ENCODE measurements at regions not wholly inside any gene's neighbourhood (a gene's known extent, or its start where the extent isn't known, plus 50 kb on each side); places are given as distances from the start of the nearest gene placed in this dataset.

DNA sequence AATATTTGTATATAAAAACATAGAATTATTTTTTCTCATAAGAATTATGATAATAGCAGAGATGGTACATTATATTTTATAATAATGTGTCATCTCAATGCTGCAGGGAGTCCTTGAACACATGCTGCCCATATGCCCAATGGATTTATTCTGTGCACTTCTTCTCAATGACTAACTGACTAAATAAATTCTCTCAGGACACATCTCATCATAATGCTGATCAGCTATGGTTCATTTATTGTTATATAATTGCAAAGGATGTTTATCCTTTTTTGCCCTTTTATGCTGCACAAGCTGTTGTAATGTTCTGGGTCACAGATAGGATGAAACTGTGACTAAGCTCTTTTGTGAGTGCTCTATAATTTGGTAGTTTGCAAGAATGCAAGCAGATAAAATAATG is 1273.3 kb upstream of the ATXN8OS start:
- in situ Hi-C loops (cut with MboI): no loop called here
- H3K27me3 ChIP-seq (replicated peaks; ENCODE audit: insufficient read depth): no peaks in the 10 kb centered on the region
- no peaks in the 10 kb centered on the region for H3K9me2 ChIP-seq (ENCODE audit: insufficient read depth)
- no peaks in the 10 kb centered on the region for H3K4me1 ChIP-seq (ENCODE audit: insufficient read depth)
- H3K27ac ChIP-seq: no peak overlapping the region
- H3K4me3 ChIP-seq: no peak overlapping the region
- no peaks in the 10 kb centered on the region for H4K20me1 ChIP-seq (ENCODE audit: insufficient read depth)
- H2AFZ ChIP-seq: no peak overlapping the region
- no peak for DNase-seq
- no peak for TF ChIP-seq EZH2phosphoT487 (IDR thresholded peaks at IDR 0.05; ENCODE audit: insufficient read depth, low read depth)
- no peak for TF ChIP-seq EZH2 (IDR thresholded peaks at IDR 0.05; ENCODE audit: insufficient read depth, poor library complexity, severe bottlenecking)
- no peaks in the 10 kb centered on the region for H3F3A ChIP-seq (ENCODE audit: insufficient read depth)
- H3K9ac ChIP-seq: no peak overlapping the region
- no peaks in the 10 kb centered on the region for H3K9me3 ChIP-seq (ENCODE audit: low read depth)
- H3K4me2 ChIP-seq (ENCODE audit: unreplicated experiment): no peak overlapping the region
- no peaks in the 10 kb centered on the region for H3K79me2 ChIP-seq (ENCODE audit: insufficient read depth)
- no peaks in the 10 kb centered on the region for H3K36me3 ChIP-seq (ENCODE audit: low read depth)

DNA sequence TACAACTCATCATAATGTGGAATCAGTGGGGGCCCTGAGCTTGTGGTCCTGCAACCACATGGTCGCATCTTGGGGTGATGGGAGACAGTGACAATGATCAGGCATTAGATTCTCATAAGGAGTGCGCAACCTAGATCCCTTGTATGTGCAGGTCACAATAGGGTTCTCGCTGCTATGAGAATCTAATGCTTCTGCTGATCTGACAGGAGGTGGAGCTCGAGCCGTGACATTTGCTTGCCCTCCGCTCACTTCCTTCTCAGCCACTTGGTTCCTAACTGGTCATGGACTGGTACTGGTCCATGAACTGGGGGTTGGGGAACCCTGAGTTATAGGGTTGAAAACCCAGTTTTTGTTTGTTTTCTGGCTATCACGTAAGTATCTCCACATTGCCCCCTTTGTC is 1290.9 kb upstream of the ATXN8OS start:
- Histone ChIP-seq H3K9ac (no peak overlapping the region), H3K4me3 (no peak overlapping the region)
- WGBS, 2 experiments (ENCODE audit: low coverage in 1 of 2, low lambda C conversion rate in 2 of 2, missing lambda C conversion rate in 2 of 2): 35 to 44% methylated on average over 7 of the region's 7 CpGs

DNA sequence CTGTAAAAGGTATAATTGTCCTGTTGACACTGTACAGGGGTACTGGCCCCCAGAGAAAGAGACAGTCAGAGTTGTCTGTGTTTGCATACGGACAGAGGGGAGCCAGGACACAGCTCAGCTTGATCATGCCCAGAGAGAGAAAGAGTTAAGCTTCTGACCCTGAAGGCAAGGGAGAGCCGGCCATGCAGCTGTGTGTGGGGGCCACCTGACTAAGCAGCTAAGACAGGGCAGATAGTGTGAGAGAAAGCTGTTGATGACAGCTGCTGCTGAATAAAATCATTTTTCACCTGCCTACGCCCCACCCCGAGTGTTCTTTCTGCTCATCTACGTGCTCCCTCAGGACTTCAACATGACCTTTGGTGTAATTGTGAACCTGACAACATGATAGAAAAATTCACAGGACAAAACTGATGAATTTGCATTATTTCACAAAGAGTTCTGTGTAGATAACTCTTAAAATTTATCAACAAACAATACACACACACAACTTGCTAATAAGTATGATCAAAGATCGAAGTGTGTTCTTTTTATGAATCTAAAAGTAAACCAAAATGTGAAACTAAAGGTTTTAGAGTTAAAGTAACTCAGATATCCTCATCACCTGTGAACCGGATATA is 1294.3 kb upstream of the ATXN8OS start:
- H3K9ac ChIP-seq: no peak overlapping the region
- H4K20me1 ChIP-seq (ENCODE audit: insufficient read depth): no peaks in the 10 kb centered on the region
- 5% methylated on average over 7 of the region's 7 CpGs for WGBS, 2 experiments (ENCODE audit: low coverage in 1 of 2, low lambda C conversion rate in 2 of 2, missing lambda C conversion rate in 2 of 2)
- H3K27me3 ChIP-seq (replicated peaks; ENCODE audit: insufficient read depth): no peaks in the 10 kb centered on the region
- H3F3A ChIP-seq (ENCODE audit: insufficient read depth): no peaks in the 10 kb centered on the region
- no peak overlapping the region for H3K27ac ChIP-seq
- no peaks in the 10 kb centered on the region for H3K4me1 ChIP-seq (ENCODE audit: insufficient read depth)
- no peak overlapping the region for H3K4me2 ChIP-seq (ENCODE audit: unreplicated experiment)
- no peaks in the 10 kb centered on the region for H3K36me3 ChIP-seq (ENCODE audit: low read depth)
- no peaks in the 10 kb centered on the region for H3K9me3 ChIP-seq (ENCODE audit: low read depth)
- no peak overlapping the region for H2AFZ ChIP-seq
- in situ Hi-C loops (cut with MboI): no loop called here
- H3K9me2 ChIP-seq (ENCODE audit: insufficient read depth): no peaks in the 10 kb centered on the region
- TF ChIP-seq EZH2 (IDR thresholded peaks at IDR 0.05; ENCODE audit: insufficient read depth, poor library complexity, severe bottlenecking) (no peak), EZH2phosphoT487 (IDR thresholded peaks at IDR 0.05; ENCODE audit: insufficient read depth, low read depth) (no peak)
- H3K79me2 ChIP-seq (ENCODE audit: insufficient read depth): no peaks in the 10 kb centered on the region
- no peak for DNase-seq
- H3K4me3 ChIP-seq: no peak overlapping the region

More for the DNA sequence above, 1290.9 kb upstream of the ATXN8OS start:
- TF ChIP-seq EZH2phosphoT487 (IDR thresholded peaks at IDR 0.05; ENCODE audit: insufficient read depth, low read depth) (no peak), EZH2 (IDR thresholded peaks at IDR 0.05; ENCODE audit: insufficient read depth, poor library complexity, severe bottlenecking) (no peak)
- H3F3A ChIP-seq (ENCODE audit: insufficient read depth): no peaks in the 10 kb centered on the region
- H3K27me3 ChIP-seq (replicated peaks; ENCODE audit: insufficient read depth): no peaks in the 10 kb centered on the region
- no peaks in the 10 kb centered on the region for H4K20me1 ChIP-seq (ENCODE audit: insufficient read depth)
- H3K9me3 ChIP-seq (ENCODE audit: low read depth): no peaks in the 10 kb centered on the region
- no peak overlapping the region for H3K4me2 ChIP-seq (ENCODE audit: unreplicated experiment)
- DNase-seq: no peak
- no peaks in the 10 kb centered on the region for H3K4me1 ChIP-seq (ENCODE audit: insufficient read depth)
- no peaks in the 10 kb centered on the region for H3K36me3 ChIP-seq (ENCODE audit: low read depth)
- no peak overlapping the region for H2AFZ ChIP-seq
- H3K79me2 ChIP-seq (ENCODE audit: insufficient read depth): no peaks in the 10 kb centered on the region
- H3K27ac ChIP-seq: no peak overlapping the region
- no peaks in the 10 kb centered on the region for H3K9me2 ChIP-seq (ENCODE audit: insufficient read depth)
- in situ Hi-C loops (cut with MboI): no loop called here

DNA sequence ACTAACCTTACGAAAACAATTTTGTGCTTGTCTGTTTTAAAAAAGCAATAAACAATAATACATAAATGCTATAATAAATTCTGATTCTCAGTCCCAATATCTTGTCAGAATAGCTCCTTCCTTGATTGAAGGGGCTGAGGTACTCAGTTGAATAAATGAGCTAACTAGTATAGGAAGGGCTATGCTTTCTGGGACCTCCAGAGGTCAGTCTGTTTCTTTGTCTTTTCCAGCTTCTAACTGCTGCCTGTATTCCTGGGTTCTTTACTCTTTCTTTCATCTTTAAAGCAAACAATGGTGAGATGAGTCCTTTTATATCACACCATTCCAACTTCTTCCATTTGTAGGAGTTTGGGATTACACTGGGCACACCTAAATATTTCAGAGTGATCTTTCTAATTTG is 1297.0 kb upstream of the ATXN8OS start:
- H4K20me1 ChIP-seq (ENCODE audit: insufficient read depth): no peaks in the 10 kb centered on the region
- 22 to 28% methylated on average over 1 of the region's 1 CpG for WGBS, 2 experiments (ENCODE audit: low coverage in 1 of 2, low lambda C conversion rate in 2 of 2, missing lambda C conversion rate in 2 of 2)

DNA sequence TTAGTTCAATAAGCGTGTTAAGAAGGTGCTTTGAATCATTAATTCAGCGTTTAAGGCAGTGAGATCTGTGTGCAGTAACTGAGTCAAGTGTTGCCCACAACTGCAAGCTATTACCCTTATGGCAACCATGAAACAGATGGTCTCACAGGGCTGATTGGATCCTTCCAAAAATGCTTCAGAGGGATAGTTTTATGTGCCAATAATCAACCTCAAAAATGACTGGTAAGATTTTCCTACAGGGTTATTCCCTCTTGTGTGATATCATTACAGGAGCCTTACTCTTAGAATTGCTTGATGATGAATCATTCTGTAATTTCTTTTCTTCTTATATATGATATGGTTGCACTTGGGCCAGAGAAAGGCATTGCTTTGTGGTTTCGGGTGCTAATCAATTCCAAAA is 1299.2 kb upstream of the ATXN8OS start:
- H3K9me3 ChIP-seq (ENCODE audit: low read depth): no peaks in the 10 kb centered on the region
- H3K36me3 ChIP-seq (ENCODE audit: low read depth): no peaks in the 10 kb centered on the region
- 1 to 13% methylated on average over 3 of the region's 3 CpGs for WGBS, 2 experiments (ENCODE audit: low coverage in 1 of 2, low lambda C conversion rate in 2 of 2, missing lambda C conversion rate in 2 of 2)
- H3K9me2 ChIP-seq (ENCODE audit: insufficient read depth): no peaks in the 10 kb centered on the region
- no peak overlapping the region for H2AFZ ChIP-seq
- TF ChIP-seq EZH2 (IDR thresholded peaks at IDR 0.05; ENCODE audit: insufficient read depth, poor library complexity, severe bottlenecking) (no peak), EZH2phosphoT487 (IDR thresholded peaks at IDR 0.05; ENCODE audit: insufficient read depth, low read depth) (no peak)
- no peaks in the 10 kb centered on the region for H3K27me3 ChIP-seq (replicated peaks; ENCODE audit: insufficient read depth)
- H4K20me1 ChIP-seq (ENCODE audit: insufficient read depth): no peaks in the 10 kb centered on the region
- no peak overlapping the region for H3K4me3 ChIP-seq
- in situ Hi-C loops (cut with MboI): no loop called here
- H3K79me2 ChIP-seq (ENCODE audit: insufficient read depth): no peaks in the 10 kb centered on the region
- no peak overlapping the region for H3K9ac ChIP-seq
- H3F3A ChIP-seq (ENCODE audit: insufficient read depth): no peaks in the 10 kb centered on the region
- no peak overlapping the region for H3K4me2 ChIP-seq (ENCODE audit: unreplicated experiment)
- H3K4me1 ChIP-seq (ENCODE audit: insufficient read depth): no peaks in the 10 kb centered on the region
- no peak overlapping the region for H3K27ac ChIP-seq
- DNase-seq: no peak

More for the DNA sequence above, 1297.0 kb upstream of the ATXN8OS start:
- no peak overlapping the region for H3K27ac ChIP-seq
- no peaks in the 10 kb centered on the region for H3F3A ChIP-seq (ENCODE audit: insufficient read depth)
- no peaks in the 10 kb centered on the region for H3K4me1 ChIP-seq (ENCODE audit: insufficient read depth)
- no peaks in the 10 kb centered on the region for H3K9me2 ChIP-seq (ENCODE audit: insufficient read depth)
- TF ChIP-seq EZH2 (IDR thresholded peaks at IDR 0.05; ENCODE audit: insufficient read depth, poor library complexity, severe bottlenecking) (no peak), EZH2phosphoT487 (IDR thresholded peaks at IDR 0.05; ENCODE audit: insufficient read depth, low read depth) (no peak)
- in situ Hi-C loops (cut with MboI): no loop called here
- no peaks in the 10 kb centered on the region for H3K9me3 ChIP-seq (ENCODE audit: low read depth)
- H3K36me3 ChIP-seq (ENCODE audit: low read depth): no peaks in the 10 kb centered on the region
- H3K79me2 ChIP-seq (ENCODE audit: insufficient read depth): no peaks in the 10 kb centered on the region
- H2AFZ ChIP-seq: no peak overlapping the region
- no peaks in the 10 kb centered on the region for H3K27me3 ChIP-seq (replicated peaks; ENCODE audit: insufficient read depth)
- no peak overlapping the region for H3K4me2 ChIP-seq (ENCODE audit: unreplicated experiment)
- no peak overlapping the region for H3K4me3 ChIP-seq
- H3K9ac ChIP-seq: no peak overlapping the region
- no peak for DNase-seq

All from GM23248 (cell line).